Right ventricle myocardium superior (tissue), 1 donor: ENCODE measurements at regions not wholly inside any gene's neighbourhood (a gene's known extent, or its start where the extent isn't known, plus 50 kb on each side); places are given as distances from the start of the nearest gene placed in this dataset.
"Not testable (repeated sequence)": the region's sequence is repeated elsewhere in the genome, so short reads cannot be mapped to it uniquely, and the experiment has no call there.

Experiments
- ATAC-seq: fragments of 200-7000 bp; cut with Tn5 transposase; one replicate; pipeline ENCODE4 v1.9.1; 2020; ENCODE audit warnings: mild to moderate bottlenecking; ENCODE audit not compliant: poor library complexity
- DNase-seq: peaks from one replicate; pipeline ENCODE4 v3.0.0-alpha.2; 2020
- intact Hi-C: fragments of 100-400 bp; cut with DNase I; formaldehyde crosslinking; loops from one replicate; pipeline ENCODE4 v1.11.2; 2022
- donor health status: DM: no; HTN: yes; CAD: no; lungs with severe emphysema.

DNA sequence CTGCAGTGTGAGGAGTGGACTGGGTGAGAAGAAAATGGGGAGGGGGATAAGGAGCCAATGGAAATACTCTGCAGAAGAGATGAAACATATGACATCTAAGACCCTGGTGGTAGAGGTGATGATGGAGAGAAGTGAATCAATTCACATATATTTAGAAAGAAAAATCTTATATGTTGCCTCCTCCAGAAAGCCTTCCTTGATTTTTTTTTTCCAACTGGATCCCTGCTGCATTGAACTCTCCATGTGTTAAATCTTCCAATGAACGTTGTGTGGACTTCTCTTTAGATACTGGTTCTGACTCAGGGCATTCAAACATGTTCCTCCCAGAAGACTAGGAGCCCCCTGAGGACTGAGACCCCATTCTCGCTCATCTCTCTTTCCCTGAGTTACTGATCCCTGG, 348.3 kb downstream of the TSHZ3 start:
- intact Hi-C loops, result no loop called here
- ATAC-seq, result no peak
- DNase-seq, result no peak

DNA sequence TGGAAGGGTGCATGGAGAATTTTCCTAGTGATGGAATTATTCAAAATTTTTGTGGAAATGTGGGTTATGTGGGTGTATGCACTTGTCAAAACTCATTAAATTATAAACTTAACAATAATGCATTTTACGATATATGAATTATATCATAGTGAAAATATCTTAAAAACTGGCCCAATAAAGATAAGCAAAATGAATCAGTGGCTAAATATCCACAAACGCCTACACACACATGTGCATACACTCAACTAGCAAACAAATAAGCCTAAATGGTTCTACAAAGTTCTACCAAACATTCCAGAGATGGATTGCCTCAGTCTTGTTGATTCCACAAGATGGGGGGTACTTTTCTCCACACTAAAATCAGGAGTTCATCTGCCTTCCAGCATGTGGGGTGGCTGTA, 349.5 kb downstream of the TSHZ3 start:
- DNase-seq (no peak), ATAC-seq (no peak)
- intact Hi-C loops, result no loop called here

DNA sequence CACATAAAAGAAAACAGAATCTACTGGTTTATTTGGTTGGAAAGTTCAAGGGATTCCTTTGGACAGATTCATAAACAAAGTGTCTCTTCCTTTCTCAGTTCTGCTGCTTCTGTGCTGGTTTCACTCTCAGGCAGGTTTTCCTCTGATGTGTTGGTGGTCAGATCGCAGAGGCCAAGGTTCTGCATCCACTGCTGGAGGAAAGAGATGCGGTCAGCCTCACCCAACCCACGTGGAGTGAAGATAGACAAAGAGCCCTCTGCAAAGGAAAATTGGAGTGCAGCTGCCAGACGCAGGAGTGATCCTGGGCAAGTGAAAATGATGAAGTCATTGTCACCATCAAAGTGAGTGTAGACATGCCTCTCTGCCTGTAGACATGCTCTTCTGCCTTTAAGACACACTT, 352.0 kb downstream of the TSHZ3 start:
- DNase-seq (no peak), ATAC-seq (no peak)
- intact Hi-C loops, result no loop called here

GRCh38 chr19:30978639-30979038, 370.6 kb downstream of the TSHZ3 start:
- intact Hi-C loops, result no loop called here
- ATAC-seq, result no peak

GRCh38 chr19:30969591-30969990, 379.6 kb downstream of the TSHZ3 start:
- ATAC-seq (no peak), DNase-seq (no peak)
- intact Hi-C loops, result no loop called here

More at GRCh38 chr19:30978639-30979038, 370.6 kb downstream of the TSHZ3 start:
- DNase-seq, result no peak

DNA sequence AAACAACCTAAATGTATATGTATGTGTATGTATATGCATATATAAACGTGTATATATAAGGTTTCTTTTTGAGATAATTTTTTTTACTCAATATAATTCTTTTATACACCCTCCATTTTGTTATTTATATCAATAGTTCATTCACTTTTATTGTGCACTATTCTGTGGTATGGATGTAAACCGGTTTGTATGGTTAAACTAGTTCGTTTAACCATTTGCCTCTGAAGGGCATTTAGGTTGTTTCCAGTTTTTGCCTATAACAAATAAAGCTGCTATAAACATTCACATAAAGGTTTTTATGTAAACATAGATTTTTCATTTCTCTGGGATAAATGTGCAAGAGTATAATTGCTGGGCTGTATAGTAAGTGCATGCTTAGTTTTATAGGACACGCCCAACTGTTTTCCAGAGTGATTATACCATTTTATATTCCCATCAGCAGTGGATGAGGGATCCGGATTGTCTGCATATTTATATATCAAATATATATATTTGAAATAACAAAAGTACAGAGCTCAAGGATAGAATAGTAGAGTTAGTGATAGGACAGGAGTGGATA, 380.3 kb downstream of the TSHZ3 start:
- intact Hi-C loops, result no loop called here
- ATAC-seq, result no peak
- DNase-seq, result no peak

- intact Hi-C loops, result no loop called here
- DNase-seq, result no peak
- ATAC-seq, result no peak
Observed at GRCh38 chr19:30968210-30968609, 381.0 kb downstream of the TSHZ3 start.

GRCh38 chr19:30966486-30966885, 382.8 kb downstream of the TSHZ3 start:
- intact Hi-C loops, result no loop called here
- DNase-seq, result no peak
- ATAC-seq, result no peak

DNA sequence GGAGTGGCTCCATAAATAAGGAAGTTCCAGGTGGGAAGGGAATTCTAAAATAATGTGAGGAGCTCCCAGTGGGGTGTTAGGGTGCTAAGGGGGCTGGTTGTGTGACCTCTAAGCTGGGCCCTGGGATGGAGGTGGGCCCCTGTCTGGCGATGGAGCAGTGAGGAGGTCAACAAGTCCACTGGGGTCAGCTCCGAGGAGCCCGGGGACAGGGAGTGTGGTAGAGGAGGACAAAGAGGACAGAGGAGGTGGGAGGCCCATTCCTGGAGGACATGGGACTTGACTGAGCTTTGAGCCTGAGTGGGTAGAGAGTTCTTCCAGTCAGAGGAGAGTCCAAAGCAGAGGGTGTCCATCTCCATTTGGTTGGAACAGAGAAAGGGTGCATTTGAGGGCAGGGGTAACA, 390.2 kb downstream of the TSHZ3 start:
- no peak for DNase-seq
- ATAC-seq, result no peak
- intact Hi-C loops, result no loop called here

- DNase-seq (no peak), ATAC-seq (no peak)
- intact Hi-C loops, result no loop called here
Observed at GRCh38 chr19:30955112-30956104, 393.8 kb downstream of the TSHZ3 start.

DNA sequence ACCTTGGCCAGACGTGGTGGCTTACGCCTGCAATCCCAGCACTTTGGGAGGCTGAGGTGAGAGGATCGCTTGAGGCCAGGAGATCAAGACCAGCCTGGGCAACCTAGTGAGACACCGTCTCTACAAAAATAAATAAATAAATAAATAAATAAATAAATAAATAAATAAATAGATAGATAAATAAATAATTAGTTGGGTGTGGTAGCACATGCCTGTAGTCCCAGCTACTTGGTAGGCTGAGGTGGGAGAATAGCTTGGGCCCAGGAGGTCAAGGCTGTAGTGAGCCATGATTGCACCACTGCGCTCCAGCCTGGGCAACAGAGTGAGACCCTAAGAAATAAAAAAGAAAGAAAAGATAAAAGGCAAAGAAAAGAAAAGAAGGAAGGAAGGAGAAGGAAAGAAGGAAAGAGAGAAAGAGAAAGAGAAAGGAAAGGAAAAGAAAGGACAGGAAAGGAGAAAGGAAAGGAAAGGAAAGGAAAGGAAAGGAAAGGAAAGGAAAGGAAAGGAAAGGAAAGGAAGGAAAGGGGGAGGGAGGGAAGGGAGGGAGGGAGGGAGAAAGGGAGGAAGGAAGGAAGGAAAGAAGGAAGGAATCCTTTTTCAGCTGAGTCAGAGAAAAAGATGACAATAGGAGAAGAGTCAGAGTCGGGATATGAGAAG, 404.8 kb downstream of the TSHZ3 start:
- DNase-seq, intact Hi-C loops, ATAC-seq: not testable (repeated sequence)

GRCh38 chr19:30943101-30943843, 406.0 kb downstream of the TSHZ3 start:
- intact Hi-C loops, result no loop called here

GRCh38 chr19:30942636-30943035, 406.6 kb downstream of the TSHZ3 start:
- DNase-seq, result no peak
- intact Hi-C loops, result no loop called here
- ATAC-seq, result no peak

More at GRCh38 chr19:30943101-30943843, 406.0 kb downstream of the TSHZ3 start:
- no peak for DNase-seq
- ATAC-seq, result no peak

DNA sequence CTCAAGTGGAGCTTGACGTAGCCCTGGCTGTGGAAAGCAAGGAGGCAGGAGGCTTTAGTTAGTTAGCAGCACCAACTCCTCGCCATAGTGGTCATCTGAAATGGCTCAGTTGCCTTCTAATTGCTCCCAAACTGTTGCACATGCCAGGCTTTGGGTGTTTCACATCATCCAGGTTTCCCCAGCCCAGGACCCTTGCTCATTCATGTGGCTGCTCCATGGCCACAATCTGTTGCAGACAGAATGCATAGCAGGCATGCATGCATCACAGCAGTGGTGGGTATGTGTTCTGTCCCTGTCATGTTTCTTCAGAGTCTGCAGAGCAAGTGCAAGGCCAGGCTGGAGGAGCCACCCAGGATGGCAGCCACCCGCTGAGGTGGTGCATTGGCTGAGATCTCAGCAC, 407.6 kb downstream of the TSHZ3 start:
- no peak for ATAC-seq
- intact Hi-C loops, result no loop called here
- no peak for DNase-seq

- ATAC-seq (no peak), DNase-seq (no peak)
- intact Hi-C loops, result no loop called here
Observed at GRCh38 chr19:30936276-30936675, 413.0 kb downstream of the TSHZ3 start.

DNA sequence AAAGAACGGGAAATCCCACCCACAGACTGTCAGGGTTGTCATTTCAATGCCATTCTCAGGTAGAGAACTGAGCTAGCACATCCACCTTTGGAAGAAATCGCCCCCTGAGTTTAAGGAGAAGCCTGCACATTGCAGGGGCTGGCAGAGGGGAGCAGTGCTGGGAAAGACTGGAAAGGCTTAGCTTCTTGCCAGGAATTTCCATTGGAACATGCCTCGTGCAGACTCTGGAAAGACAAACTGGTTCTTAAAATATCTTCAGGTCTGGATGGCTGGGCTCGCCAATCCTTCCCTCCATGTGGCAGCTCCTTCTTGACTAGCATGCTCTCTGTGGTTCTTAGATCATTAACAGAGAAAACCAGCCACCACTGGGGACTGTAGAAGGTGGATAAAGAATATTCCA, 414.1 kb downstream of the TSHZ3 start:
- intact Hi-C loops, result no loop called here

DNA sequence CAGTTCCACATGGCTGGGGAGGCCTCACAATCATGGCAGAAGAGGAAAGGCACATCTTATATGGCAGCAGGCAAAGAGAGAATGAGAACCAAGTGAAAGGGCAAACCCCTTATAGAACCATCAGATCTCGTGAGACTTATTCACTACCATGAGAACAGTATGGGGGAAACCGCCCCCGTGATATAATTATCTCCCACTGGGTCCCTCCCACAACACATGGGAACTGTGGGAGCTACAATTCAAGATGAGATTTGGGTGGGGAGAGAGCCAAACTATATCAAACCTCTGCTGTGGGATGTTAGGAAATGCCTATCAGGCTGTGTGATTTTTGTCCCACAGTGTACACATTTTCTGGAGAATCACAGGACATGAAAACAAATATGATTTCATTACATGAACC, 415.8 kb downstream of the TSHZ3 start:
- DNase-seq, intact Hi-C loops: not testable (repeated sequence)

More for the DNA sequence above, 414.1 kb downstream of the TSHZ3 start:
- DNase-seq (no peak), ATAC-seq (no peak)

DNA sequence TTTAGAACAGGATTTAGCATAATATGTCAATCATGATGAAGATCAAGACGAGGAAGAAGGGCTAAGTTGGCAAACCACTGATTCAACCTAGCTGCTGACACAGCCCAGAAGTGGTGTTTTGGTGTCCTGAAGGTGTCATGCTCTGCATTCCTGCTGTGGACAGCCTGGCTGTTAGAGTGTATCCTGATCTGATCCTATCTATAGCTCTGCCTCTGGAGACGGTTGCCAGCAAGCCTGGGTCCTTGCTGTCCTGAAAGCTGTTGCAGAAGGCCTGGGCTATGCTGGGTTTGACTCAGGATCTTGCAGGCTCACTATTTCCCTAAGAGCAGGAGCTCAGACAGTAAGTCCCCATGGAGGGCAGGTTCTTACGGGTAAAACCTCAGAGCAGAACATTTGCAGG, 416.4 kb downstream of the TSHZ3 start:
- DNase-seq (no peak), ATAC-seq (peak; percentile 22)
- intact Hi-C loops, result no loop called here

More for the DNA sequence above, 415.8 kb downstream of the TSHZ3 start:
- not testable (repeated sequence) for ATAC-seq
